Stimulated activated naive CD8-positive, alpha-beta T cell treated with anti-CD3 and anti-CD28 coated beads, Interleukin-15, Interleukin-2, amounts not matched to agents 100 U/mL and 50 U/mL, for 24 hours (primary cell): ENCODE measurements at regions not wholly inside any gene's neighbourhood (a gene's known extent, or its start where the extent isn't known, plus 50 kb on each side); places are given as distances from the start of the nearest gene placed in this dataset.
"Not testable (repeated sequence)": the region's sequence is repeated elsewhere in the genome, so short reads cannot be mapped to it uniquely, and the experiment has no call there.

Source experiments
- ATAC-seq: fragments of 150-1000 bp; cut with Tn5 transposase; one replicate; pipeline ENCODE4 v1.10.0; 2021
- DNase-seq: peaks from one replicate; pipeline ENCODE4 v3.0.0; 2021

DNA sequence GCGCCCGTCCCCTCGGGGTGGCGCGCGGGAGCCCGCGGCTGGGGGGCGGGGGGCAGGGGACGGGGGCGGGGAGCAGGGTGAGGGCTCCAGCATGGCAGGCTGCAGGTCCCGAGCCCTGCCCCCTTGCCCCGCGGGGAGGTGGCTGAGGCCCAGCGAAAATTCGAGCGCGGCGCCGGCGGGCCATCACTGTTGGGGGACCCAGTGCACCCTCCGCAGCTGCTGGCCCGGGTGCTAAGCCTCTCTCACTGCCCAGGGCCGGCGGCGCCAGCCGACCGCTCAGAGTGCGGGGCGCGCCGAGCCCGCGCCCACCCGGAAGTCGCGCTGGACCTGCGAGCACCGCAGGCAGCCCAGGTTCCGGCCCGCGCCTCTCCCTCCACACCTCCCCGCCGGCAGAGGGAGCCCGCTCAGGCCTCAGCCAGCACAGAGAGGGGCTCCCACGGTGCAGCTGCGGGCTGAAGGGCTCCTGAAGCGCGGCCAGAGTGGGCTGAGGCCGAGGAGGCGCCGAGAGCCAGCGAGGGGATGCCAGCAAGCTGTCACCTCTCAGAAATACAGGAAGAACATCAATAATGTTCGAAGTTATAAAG lies 290.8 kb upstream of the PRSS16 start:
- ATAC-seq (peak; percentile 88), DNase-seq (peak; percentile 89)

DNA sequence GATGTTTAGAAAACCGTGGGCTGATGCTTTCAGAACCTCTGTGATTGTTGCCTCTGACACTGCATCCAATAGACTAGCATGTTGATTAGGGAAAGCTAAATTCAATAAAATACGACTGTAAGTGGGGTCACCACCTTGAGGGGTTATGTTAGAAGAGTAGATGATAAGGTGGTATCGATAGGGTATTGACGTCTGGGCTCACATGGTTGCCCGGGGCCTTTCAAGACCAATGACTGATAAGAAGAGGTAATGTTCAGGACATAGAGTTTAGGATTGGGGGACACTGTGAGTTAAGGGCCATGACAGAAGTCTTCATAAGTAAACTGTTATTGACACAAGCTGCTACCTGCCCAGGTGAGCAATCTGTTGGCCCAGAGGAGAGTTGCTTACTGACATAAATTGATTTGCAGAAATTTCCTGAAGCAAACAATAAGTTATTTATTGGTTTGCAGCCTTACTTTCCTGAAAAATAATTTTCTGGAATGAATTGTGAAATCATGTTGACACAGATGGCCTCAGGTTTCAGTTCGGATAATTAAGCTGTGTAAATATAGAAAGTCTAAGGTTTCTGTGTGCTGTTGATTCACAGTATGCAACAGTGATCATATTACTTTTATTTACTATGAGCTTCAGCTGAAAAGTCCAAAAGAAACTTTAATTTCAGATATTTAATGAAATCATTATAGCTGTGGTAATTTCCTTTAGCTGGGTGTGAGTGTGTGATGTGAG lies 289.9 kb upstream of the PRSS16 start:
- ATAC-seq = not testable (repeated sequence)
- DNase-seq = peak; percentile 5

DNA sequence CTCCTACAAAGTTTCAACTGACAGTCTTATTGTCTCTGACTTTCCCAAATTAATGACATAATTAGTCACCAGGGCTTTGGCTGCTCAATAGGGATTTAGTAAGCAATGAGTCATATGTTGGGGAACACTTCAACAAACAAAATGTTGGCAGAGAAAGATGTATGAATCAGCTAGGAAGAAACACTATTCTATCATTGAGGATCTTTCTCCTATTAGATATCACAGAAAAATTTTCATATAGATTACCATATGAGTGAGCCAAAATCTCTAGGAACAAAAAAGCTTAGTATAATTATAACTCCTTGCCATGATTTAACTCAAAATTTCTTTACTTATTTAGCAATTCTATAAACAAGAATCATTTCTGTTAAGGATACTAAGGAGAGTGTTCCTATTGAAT lies 286.3 kb upstream of the PRSS16 start:
- ATAC-seq, DNase-seq: not testable (repeated sequence)

DNA sequence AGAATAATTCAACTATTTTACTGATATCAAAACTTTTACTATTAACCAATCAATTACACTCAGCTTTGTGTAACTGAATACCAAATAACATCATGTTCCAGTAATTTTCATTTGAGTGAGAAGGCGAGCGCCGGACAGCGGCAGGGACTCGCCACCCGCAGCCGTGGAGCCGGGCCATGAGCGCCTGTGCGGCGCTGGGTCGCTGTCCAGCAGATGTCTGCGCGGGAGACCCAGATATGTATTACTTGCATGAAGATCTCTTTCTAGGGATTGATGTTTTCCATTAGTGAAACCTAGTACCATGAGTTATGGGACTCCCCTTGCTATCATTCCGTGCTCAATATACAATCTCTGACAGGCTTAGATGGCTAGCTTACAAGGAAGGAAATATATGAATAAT lies 245.1 kb upstream of the PRSS16 start:
- DNase-seq = no peak
- ATAC-seq = no peak

DNA sequence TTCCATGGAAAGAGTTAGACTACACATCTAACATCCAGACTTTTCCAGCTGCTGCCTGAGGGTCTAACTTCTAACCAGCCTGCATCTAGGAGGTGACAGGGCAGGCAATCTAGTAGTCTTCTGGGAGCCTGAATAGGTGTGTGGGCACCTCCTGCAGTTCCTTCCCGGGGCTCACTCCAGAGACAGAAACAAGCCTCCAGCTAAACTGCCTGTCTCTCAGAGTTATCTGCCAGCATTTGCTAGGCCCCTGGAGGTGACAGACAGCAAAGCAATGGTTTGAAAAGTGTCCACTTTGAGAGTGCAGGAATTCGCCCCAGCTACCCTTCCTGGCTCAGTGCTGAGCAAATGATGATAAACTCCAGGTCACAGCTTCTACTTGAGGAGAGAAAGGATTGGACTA lies 240.5 kb upstream of the PRSS16 start:
- DNase-seq (no peak), ATAC-seq (no peak)

DNA sequence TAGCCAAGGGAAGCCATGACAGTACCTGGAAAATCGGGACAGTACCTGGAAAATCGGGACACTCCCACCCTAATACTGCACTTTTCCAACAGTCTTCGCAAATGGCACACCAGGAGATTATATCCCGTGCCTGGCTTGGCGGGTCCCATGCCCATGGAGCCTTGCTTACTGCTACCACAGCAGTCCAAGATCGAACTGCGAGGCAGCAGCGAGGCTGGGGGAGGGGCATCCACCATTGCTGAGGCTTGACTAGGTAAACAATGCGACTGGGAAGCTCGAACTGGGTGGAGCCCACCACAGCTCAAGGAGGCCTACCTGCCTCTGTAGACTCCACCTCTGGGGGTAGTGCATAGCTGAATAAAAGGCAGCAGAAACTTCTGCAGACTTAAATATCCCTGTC lies 238.9 kb upstream of the PRSS16 start:
- not testable (repeated sequence) for ATAC-seq, DNase-seq

DNA sequence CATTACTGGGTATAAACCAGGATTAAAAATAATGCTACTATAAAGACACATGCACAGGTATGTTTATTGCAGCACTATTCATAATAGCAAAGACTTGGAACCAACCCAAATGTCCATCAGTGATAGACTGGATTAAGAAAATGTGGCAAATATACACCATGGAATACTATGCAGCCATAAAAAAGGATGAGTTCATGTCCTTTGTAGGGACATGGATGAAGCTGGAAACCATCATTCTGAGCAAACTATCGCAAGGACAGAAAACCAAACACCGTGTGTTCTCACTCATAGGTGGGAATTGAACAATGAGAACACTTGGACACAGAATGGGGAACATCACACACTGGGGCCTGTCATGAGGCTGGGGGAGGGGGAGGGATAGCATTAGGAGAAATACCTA lies 233.4 kb upstream of the PRSS16 start:
- not testable (repeated sequence) for ATAC-seq, DNase-seq

DNA sequence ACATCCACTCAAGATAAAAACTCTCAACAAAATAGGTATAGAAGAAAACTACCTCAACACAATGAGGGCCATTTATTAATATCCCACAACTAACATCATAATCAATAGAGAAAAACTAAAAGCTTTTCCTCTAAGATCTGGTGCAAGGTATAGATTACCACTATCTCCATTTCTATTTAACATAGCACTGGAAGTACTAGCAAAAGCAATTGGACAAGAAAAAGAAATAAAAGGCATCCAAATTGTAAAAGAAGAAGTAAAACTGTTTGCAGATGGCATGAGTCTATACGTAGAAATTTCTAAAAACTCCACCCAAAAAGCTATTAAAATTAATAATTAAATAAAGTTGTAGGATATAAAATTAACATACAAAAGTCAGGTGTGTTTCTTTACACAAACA lies 230.8 kb upstream of the PRSS16 start:
- DNase-seq (no peak), ATAC-seq (no peak)

DNA sequence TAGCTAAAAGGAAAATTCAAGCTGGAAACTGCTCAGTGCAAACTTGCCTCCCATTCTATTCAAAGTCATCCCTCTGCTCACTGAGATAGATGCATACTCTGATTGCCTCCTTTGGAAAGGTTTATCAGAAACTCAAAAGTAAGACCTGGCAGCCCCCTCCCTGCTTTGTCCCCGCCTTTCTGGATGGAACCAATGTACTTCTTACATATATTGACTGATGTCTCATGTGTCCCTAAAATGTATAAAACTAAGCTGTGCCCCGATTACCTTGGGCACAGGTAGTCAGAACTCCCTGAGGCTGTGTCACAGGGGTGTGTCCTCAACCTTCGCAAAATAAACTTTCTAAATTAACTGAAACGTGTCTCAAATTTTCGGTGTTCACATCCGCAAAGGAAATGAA lies 229.1 kb upstream of the PRSS16 start:
- not testable (repeated sequence) for ATAC-seq, DNase-seq

DNA sequence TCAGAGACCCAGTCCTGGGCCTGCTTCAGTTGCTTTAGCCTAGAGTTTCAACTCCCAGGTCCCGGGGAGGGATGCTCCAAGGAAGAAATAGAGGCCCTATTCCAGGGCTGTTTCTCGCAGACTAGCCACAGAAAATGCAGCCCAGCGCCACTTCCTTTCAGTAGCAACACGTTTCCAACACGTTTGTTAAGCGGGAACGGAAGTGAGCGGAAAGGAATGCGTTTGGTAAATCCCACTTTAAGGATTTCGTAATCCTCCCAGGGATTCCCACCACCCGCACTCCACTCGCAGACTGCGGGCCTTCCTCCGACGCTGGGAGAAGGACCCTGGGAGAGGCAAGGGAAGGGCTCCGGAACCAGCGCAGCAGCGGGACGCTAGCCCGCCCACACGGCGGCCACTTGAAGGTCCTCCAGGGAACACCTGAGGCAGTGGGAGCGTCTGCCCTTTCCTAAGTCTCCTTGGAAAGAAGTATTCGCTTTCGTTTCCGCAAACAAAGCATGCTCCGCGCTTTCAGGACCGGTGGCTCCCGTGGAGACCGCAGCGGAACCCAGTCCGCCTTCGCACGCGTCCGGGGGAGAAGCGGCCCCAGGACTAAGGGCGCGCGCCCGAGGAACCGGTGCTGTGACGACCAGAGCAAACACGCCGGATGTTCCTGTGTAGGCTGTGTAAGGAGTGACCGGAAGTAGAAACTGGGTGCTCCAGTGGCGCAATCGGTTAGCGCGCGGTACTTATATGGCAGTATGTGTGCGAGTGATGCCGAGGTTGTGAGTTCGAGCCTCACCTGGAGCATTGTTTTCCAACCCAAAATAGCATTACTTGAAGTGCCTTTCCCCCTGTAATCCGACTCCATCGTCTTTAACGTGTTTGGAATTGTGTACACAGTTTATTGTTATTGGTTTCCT lies 227.6 kb upstream of the PRSS16 start:
- ATAC-seq (peak; percentile 85), DNase-seq (peak; percentile 67)

DNA sequence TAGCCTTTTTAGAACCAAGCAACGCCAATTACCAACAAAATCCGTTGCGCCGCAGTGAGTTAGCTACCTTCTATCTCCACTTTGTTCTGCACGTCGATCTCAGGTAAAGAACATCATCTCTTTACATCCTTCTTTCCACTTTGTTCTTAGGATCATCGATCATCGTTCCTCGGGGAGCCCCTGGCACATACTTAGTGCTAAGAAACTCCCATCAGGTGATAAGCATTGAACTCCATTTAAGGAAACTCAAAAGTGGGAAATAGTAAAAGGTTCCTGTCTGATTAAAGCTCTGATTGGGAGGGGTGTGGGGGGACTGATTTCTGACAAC lies 227.0 kb upstream of the PRSS16 start:
- DNase-seq (no peak), ATAC-seq (no peak)

DNA sequence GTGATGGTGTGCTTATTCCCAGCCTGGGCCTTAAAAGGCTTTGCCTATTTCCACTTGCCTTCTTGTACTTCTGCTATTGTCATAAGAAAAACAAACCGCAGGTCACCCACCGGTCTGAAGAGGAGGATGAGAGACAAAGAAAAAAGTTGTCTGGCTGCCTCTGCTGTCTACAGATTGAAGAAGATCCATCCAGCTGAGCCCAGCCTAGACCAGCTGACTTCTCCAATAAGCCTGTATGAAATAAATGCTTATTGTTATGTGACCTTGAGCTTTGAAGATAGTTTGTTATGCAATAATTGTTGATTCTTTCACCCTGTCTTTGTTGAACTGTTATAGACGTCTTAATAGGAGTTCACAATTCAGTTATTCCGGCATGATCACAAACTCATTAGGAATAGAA lies 223.8 kb upstream of the PRSS16 start:
- DNase-seq = no peak
- no peak for ATAC-seq

DNA sequence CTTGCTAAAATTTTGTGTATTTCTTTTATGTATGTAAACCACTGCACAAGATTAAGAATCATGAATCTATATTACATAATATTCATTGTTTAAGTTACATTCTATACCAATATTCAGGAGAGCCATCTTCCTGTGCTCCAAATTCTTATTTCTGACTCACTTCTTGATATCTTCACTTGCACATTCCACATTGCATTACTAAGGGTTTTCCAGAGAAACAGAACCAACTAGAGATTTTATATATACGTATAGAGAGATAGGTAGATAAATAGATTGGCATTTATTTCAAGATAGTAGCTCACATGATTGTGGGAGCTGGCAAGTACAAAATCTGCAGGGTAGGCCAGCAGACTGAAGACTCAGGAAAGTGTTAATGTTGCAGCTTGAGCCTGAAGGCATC lies 222.2 kb upstream of the PRSS16 start:
- ATAC-seq (no peak), DNase-seq (no peak)

DNA sequence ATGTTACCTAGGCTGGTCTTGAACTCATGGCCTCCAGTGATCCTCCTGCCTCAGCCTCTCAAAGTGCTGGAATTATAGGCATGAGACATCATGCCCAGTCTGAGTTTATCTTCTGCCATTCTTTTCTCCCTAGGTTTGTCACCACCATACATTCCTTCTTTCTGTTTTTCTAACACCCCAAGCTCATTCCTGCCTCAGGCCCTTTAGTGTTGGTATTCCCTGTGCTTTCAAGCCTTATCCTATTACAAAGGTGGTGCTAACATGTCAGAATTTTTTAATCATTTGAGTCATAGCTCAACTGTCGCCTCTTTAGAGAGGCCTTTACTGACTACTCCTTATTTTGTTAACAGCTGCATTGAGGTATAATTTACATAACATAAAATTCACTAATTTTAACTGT lies 221.1 kb upstream of the PRSS16 start:
- DNase-seq (no peak), ATAC-seq (no peak)

DNA sequence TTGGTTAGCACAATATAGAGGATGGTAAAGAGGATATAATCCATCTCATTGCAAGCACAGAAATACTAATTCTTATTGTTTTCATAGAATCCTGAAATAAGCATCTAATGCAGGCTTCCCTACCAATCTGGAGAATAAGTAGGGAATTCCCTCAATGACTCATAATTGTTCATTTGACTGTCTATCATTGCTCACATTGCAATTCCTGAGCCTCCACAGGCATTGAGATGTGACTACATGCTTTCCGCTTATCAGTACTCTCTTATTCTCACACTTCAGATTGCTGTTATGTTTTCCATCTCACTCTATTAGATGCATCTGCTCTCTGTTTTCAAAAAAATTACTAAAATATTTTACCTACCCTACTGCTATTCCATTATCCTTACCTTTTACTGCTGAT lies 216.2 kb upstream of the PRSS16 start:
- DNase-seq = no peak
- ATAC-seq = no peak

DNA sequence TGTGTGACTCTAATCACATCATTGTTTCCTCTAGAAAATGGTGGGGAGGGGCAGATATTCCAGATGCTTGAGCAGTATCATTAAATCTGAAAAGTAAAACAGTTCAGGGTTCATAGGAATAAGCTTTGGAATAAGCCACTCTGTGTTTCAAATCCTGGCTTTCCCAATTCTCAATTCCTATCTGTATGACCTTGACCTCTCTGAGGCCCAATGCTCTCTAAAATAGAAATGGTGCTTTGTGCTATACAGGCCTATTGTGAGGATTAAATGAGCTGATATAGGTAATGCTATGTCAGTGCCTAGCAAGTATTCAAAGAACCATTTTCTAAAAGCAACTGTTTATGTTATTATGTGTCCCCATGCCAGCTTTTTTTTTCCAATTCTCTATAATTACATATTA lies 209.0 kb upstream of the PRSS16 start:
- ATAC-seq = no peak
- DNase-seq = no peak

DNA sequence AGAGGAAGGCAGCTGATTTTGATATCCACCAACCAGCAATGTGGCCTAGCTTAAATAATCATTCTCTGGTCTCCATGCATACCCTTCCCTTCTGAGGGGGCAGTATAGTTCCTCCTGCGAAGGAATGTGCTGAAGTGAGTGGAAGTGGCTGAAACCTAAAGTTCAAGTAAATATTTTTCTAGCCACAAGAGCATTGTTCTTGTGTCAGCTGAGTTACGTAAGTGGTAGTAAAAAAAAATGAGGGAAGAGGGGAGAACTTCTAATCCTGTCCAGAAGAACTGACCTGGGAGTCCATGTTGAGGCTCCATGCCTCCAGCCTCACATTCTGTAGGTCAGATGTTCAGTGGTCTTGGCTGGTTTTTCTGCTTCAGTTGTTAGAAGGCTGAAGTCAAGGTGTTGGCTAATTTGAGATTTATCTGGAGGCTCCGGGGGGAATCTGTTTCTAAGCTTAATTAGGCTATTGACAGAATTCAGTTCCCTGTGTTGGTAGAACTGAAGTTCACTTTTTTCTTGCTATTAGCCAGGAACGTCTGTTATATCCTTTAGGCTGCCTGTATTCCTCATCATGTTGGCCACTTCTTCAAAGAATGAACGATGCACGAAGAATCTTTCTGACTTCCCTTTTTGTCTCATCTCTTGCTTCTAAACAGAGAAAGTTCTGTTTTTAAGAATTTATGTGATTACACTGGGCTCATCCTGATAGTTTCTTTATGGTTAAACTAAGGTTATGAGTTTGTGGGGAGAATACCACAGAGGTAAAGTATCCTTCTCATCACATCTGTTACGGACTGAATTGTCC lies 207.1 kb upstream of the PRSS16 start:
- ATAC-seq (no peak), DNase-seq (no peak)

DNA sequence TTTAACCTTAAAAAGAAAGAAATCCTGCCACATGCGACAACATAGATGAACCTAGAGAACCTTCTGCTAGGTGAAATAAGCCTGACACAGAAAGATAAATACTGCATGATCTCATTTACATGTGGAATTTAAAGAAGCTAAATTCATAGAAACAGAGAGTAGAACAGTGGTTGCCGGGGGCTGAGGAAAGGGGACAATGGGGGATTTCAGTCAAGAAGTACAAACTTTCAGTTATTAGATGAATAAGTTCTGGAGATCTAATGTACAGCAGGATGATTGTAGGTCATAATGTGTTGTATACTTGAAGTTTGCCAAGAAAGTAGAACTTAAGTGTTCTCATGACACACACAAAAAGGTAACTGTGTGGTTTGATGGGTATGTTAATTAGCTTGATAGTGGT lies 204.3 kb upstream of the PRSS16 start:
- ATAC-seq = no peak
- DNase-seq = no peak

DNA sequence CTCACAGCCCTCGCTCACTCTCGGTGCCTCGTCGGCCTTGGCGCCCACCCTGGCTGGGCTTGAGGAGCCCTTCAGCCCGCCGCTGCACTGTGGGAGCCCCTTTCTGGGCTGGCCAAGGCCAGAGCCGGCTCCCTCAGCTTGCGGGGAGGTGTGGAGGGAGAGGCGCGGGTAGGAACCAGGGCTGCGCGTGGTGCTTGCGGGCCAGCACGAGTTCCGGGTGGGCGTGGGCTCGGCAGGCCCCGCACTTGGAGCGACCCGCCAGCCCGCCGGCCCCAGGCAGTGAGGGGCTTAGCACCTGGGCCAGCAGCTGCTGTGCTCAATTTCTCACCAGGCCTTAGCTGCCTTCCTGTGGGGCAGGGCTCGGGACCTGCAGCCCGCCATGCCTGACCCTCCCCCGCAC lies 202.4 kb upstream of the PRSS16 start:
- not testable (repeated sequence) for ATAC-seq

DNA sequence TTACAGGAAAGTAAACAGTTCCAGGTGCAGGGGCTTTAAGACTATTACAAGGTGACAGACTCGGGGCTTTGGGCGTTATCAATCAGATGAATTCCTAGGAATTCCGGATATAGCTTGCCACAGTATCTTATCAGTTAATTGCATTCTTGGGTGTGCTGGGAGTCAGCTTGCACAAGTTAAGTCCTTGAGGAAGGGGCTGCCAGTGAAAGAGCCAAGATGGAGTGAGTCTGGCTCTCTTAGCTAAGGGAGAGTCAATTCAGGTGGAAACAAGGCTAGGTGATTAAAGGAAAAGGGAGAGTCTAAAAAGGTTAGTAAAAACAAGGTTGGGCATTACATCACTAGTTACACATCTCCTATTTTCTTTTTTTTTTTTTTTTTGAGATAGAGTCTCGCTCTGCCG lies 199.8 kb upstream of the PRSS16 start:
- not testable (repeated sequence) for ATAC-seq, DNase-seq

More for the DNA sequence above, 202.4 kb upstream of the PRSS16 start:
- not testable (repeated sequence) for DNase-seq

DNA sequence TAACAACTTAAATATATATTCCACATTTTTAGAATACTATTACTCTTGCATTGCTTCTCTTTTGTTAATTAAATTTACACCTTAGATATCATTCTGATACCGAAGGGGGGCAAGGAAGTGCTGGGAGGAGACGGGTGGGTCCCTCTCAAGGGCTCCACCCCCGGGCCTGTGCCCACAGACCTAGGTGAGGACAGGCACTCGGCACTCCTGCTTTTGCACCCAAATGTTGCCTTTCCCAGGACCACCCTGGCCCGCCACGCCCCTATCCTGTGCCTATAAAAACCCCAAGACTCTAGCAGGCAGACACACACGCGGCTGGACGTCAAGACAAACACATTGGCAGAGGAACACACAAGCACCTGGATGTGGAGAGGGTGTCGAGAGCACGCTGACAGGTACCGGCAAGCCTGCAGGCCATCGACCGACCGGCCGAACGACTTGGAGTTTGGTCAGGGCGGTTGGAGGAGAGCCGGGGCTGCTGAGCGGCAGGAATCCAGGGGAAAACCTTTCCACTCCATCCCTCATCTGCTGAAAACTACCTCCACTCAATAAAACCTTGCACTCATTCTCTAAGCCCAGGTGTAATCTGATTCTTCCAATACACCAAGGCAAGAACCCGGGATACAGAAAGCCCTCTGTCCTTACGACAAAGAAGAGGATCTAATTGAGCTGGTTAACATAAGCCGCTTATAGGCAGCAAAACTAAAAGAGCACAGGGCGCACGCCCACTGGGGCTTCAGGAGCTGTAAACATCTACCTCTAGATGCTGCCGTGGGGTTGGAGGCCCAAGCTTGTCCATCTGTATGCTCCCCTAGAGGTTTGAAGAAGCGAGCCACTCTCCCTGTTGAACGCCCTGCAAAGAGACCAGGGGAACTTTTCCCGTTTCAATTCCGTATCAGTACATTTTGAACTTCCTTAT lies 197.4 kb upstream of the PRSS16 start:
- ATAC-seq (no peak), DNase-seq (no peak)
